ENCODE measurements at regions not wholly inside any gene's neighbourhood (a gene's known extent, or its start where the extent isn't known, plus 50 kb on each side); places are given as distances from the start of the nearest gene placed in this dataset.

- TF ChIP-seq, protein P1, sequence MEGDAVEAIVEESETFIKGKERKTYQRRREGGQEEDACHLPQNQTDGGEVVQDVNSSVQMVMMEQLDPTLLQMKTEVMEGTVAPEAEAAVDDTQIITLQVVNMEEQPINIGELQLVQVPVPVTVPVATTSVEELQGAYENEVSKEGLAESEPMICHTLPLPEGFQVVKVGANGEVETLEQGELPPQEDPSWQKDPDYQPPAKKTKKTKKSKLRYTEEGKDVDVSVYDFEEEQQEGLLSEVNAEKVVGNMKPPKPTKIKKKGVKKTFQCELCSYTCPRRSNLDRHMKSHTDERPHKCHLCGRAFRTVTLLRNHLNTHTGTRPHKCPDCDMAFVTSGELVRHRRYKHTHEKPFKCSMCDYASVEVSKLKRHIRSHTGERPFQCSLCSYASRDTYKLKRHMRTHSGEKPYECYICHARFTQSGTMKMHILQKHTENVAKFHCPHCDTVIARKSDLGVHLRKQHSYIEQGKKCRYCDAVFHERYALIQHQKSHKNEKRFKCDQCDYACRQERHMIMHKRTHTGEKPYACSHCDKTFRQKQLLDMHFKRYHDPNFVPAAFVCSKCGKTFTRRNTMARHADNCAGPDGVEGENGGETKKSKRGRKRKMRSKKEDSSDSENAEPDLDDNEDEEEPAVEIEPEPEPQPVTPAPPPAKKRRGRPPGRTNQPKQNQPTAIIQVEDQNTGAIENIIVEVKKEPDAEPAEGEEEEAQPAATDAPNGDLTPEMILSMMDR (conservative IDR thresholded peaks at IDR 0.05; ENCODE audit: low read depth, low read length), result no peak
- no peak for TF ChIP-seq EZH2 (IDR thresholded peaks at IDR 0.05; ENCODE audit: borderline replicate concordance, low read depth, low read length, poor library complexity, severe bottlenecking)
These were observed 180.7 kb downstream of the TEX36 start for GRCh38 chr10:125502276-125502675.
